SHP77 treated with DMSO at 0.1 percent for 48 hours (cell line): ENCODE measurements at regions not wholly inside any gene's neighbourhood (a gene's known extent, or its start where the extent isn't known, plus 50 kb on each side); places are given as distances from the start of the nearest gene placed in this dataset.
"Not testable (repeated sequence)": the region's sequence is repeated elsewhere in the genome, so short reads cannot be mapped to it uniquely, and the experiment has no call there.

Experiments
- DNase-seq: peaks from one replicate; lab custom pipeline; 2025; lab: John Stamatoyannopoulos, UW

GRCh38 chr21:27317601-27318000 is 350.7 kb upstream of the ADAMTS5 start:
- not testable (repeated sequence) for DNase-seq

DNA sequence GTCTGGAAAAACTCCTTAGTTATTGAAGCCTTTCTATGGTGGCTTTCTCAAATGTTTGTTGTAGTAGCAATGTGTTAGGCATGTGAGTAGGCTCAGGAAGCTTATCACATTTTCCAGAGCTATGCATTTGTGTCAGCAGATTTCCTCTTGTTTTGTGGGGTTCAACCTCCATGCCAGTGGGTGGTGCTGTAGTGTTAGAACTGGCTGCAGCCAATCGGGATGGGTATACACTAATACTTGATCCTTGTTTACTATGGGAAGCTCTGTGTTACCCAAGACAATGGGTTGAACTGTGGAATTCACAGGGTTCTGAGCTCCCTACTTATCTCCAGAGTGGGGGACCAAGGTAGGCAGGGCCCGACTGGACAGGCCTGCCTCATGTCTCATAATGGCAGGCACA is 348.5 kb upstream of the ADAMTS5 start:
- DNase-seq, result no peak

GRCh38 chr21:27314131-27314530 is 347.2 kb upstream of the ADAMTS5 start:
- DNase-seq, result no peak

GRCh38 chr21:27306791-27307775 is 340.2 kb upstream of the ADAMTS5 start:
- DNase-seq, result no peak

DNA sequence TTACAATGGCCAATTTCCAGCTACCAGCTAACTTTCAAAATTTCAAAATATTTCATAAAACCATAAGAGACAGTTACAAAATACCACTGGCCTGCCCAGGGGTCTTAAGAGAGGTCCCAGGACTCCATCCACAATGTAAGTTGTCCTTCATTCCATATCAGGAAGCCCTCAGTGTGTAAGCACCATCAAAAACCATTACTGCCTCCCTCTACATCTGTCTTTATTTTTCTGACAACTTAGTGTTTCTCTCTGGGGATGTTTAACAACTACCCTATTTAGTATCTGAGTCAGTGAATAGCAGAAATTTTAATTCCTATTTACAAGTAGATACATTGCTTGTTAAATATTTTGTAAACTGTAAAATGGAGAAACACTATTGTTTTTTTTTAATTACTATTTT is 339.3 kb upstream of the ADAMTS5 start:
- DNase-seq, result no peak

DNA sequence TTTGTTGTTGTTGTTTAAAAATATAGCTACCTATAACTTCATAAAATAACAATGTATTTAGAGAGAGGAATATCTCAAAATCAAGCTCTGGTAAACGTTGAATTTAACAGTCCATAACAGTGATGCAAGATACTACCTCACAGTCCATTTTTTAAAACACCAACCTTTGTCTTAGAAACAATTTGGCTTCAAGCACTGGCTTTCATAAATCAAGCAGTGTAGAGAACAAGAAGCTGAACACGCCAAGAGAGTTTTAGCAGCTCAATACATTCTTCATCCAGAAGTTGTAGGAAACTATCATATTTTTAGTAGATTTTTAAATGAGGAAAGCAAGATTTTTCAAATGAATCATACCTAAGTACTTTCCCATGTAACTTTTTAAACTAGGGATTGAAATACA is 334.3 kb upstream of the ADAMTS5 start:
- no peak for DNase-seq

GRCh38 chr21:27300770-27301169 is 333.9 kb upstream of the ADAMTS5 start:
- DNase-seq, result no peak

GRCh38 chr21:27298465-27298864 is 331.6 kb upstream of the ADAMTS5 start:
- DNase-seq, result no peak

DNA sequence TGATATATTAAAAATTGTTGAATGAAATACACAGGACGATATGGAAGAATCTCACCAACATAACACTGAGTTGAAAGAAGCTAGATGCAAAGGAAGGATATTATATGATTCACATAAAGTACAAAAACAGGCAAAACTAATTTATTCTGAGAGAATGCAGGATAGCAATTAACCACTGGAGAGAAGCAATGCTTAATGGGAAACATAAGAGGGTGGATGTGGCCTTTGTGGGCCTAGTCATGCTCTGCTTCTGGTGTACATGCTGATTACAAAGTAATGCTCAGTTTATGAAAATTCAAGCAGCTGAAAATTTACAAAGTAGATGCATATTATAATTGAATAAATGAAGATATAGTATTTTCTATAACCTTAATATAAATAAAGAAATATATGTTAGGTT is 326.4 kb upstream of the ADAMTS5 start:
- DNase-seq, result no peak

DNA sequence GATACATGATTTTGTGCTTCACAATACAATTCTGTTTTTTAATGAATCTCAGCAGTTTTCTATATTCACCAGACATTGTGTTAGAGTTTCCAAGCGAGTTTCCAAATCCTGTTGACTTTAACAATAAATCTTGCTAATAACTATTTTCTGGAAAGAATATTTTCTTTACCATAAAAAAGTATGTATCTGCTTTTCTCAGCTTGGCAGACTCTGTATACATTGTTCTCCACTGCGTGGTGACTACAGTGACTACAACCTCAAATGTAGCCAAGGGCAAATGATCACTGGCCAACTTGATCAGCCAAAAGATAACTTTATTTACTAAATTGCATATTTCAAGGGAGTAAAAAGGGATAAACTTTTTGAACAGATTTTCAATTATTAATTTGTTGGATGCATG is 325.9 kb upstream of the ADAMTS5 start:
- DNase-seq, result no peak

DNA sequence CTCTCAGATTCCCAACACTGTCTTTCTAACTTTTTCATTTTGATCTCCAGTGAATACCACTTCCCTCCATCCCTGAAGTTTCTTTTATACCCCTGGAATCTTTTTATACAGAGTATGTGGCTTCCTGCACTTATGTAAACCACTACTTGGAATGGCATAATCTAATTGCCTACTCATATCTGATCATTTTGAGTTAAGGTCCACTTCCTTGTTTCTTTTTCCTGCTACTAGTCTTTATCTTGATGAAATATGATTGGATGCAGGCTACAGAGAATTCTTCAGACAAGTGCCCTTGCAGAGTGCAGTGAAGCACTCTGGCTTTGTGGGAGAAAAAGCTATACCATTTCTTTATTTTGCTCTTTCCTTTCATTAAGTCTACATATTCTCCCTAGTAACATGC is 325.3 kb upstream of the ADAMTS5 start:
- no peak for DNase-seq

- no peak for DNase-seq
These were observed 324.1 kb upstream of the ADAMTS5 start for GRCh38 chr21:27291006-27291405.

DNA sequence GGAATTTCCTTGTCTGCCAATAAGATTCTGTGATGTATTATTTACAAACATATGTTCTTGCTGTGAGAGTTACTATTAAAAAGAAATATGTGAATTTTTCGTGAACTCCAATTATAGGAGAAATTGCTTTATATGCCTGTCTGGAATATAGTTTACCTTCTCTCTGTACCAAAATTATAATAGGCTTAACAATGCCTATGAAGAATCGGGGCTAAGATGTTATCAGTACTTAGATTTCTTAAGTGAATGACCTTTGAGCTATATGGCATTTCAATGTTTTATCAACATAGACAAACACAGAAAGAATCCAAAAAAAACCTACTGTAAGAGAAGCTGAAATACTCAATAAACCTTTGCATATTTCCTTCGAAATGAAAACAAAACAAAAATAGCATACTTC is 323.1 kb upstream of the ADAMTS5 start:
- no peak for DNase-seq

GRCh38 chr21:27286760-27287159 is 319.9 kb upstream of the ADAMTS5 start:
- no peak for DNase-seq

DNA sequence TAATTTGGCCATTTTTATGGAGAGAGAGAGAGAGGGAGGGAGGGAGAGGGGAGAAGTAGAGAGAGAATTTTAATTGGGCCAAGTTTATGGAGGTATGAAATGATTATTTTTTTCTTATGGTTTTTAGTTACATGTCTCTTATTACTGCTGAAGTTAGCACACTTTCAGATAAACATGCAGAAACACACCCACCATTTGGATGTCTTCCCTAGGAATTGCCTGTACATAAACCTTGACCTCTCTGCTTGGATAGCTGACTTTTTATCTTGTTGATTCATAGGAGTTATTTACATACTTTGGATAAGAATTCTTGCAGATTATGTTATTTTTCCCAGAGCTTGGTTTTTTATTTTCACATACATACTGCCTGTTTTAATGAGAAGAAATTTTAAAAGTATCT is 310.2 kb upstream of the ADAMTS5 start:
- DNase-seq, result no peak

DNA sequence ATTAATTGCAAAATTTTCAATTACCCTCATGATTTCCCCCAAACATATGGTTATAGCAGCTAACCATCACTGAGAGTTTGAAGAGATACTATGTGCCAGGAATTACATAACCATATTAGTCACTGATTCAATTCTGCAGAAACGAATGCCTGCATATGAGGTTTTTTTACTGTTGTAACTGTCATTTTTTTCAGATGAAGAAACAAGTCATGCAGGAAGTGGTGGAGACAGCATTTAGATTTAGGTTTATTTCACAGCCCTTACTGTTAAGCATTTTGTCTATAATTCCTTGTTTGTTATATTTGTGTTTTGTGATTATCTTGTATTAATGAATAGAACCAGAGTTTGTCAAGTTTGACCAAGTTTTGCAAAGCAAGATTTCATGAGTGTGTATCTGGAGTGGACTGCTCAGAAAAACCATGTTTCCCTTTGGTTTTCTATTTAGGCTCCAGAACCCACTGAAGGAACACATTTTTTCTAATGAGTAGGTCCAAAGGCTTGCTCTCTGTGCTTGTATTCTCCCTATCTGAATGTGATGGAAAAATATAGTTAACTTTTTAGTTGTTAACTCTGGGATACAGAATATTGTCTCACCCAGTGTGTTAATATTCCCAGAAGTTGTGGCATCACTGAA is 308.5 kb upstream of the ADAMTS5 start:
- no peak for DNase-seq

- DNase-seq, result no peak
These were observed 302.8 kb upstream of the ADAMTS5 start for GRCh38 chr21:27269644-27270043.

GRCh38 chr21:27268290-27268689 is 301.4 kb upstream of the ADAMTS5 start:
- DNase-seq, result no peak

DNA sequence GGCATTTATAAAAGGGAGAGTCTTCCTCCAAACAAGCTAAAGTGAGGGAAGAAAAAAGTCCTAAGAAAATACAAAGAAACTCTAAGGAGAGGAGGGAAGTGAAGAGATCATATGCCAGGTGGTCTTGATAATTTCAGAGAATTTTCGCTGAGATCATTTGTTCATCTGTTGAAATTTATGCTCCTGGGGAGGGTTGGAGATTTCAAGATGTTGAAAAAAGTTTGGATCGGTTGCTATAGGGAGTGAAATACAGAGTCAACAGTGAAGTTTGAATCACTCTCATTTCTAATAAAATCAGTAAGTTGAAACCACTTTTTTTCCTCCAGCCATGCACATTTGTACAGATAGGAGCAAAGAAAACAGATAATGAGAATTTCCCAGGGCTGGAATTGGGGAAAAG is 299.1 kb upstream of the ADAMTS5 start:
- DNase-seq, result no peak

DNA sequence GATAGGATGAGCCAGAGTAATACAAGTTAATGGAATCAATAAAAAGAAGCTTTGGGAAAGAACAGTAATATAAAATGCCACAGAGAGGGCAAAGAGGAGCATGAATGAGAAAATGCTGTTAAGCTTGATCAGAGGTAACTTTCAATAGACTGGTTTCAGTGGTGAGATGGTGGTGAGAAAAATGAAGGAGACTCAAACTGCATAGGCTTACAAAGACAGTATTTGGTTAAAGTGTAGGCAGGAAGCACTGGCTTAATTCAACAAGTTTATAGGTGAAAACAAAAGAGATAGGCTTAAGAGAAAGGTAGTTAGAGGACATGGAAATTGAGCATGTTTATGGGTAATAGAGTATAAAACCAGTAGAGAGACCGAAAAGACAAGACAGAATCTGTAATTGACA is 298.6 kb upstream of the ADAMTS5 start:
- DNase-seq, result no peak

- no peak for DNase-seq
These were observed 294.8 kb upstream of the ADAMTS5 start for GRCh38 chr21:27261676-27262075.

DNA sequence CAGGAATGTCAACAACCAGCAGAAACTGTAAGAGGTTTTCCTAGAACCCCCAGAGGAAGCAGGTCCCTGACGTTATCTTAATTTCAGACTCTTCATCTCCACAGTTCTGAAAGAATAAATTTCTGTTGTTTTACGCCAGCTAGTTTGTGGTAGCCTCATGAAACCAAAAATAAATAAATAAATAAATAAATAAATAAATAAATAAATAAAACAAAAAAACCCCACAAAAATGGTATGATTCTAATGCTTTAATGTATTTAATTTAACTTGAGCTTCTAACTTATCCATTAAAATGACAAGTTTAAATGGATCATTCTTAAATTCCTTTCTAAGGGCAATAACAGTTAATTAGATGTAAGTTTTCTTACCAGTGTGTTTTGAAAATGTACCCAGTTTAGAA is 293.8 kb upstream of the ADAMTS5 start:
- no peak for DNase-seq

DNA sequence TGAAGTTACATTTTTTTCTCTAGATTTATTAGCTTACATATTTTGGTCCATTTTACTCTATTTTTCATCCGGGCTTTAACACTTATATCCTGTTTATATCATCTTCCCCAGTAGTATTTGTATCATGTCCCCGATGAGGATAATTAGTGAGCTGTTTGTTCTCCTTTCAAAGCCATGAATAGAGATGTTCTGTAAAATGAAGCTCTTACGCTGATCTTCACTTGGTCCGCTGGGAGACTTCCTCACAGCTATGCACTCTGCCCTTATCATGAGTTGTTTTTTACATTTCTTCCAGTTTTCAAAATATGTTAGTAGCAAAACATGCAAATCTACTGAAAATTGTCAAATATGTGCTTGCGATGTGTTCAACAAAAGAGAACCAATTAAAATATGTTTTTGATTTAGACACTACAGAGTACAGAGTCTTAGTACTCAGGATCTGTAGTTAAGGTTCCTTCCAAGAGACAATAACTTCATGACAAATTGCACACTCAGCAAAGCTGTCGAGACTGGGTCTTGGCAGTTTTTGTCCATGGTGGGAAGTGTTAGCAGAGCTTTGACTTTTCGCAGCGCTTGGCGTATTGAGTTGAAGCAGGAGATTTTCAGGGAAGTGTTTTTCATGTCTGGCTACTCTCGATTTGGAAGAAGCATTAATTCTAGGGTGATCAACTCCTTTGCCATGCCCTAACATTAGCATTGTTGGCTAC is 292.0 kb upstream of the ADAMTS5 start:
- DNase-seq, result no peak
